ENCODE measurements at regions not wholly inside any gene's neighbourhood (a gene's known extent, or its start where the extent isn't known, plus 50 kb on each side); places are given as distances from the start of the nearest gene placed in this dataset.

DNA sequence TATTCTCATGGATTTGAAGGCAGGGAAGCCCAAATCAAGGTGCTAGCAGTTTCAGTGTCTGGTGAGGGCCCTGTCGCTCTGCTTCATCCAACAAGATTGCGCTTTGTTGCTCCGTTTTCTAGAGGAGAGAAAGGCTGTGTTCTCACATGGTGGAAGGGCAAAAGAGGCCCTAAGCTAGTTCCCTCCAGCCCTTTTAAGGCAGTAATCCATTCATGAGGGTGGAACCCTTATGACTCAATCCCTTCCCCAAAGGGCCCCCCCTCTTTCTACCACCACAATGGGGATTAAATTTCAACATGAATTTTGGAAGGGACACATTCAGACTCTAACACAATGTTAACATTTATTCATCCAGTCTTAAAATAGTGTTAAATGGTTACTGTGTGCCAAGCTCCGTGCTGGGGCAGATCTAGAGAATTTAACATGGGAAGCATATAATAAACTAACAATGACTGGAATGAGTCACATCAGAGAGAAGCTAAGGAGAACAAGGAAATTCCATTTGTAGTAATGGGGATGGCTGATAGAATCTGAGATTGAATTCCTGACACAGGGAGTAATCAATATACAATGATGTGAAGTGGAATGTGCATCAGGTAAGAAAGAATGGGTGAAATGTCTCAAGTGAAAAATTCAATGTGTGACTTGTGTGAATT lies 382.8 kb upstream of the ZNF608 start:
- no peak for TF ChIP-seq CTCF (IDR thresholded peaks at IDR 0.05 in 4 of 5, conservative IDR thresholded peaks at IDR 0.05 in 1 of 5)
- no peak for TF ChIP-seq POLR2A (IDR thresholded peaks at IDR 0.05)

Measured in gastrocnemius medialis (tissue), 4 donors.